ENCODE measurements at regions not wholly inside any gene's neighbourhood (a gene's known extent, or its start where the extent isn't known, plus 50 kb on each side); places are given as distances from the start of the nearest gene placed in this dataset.

DNA sequence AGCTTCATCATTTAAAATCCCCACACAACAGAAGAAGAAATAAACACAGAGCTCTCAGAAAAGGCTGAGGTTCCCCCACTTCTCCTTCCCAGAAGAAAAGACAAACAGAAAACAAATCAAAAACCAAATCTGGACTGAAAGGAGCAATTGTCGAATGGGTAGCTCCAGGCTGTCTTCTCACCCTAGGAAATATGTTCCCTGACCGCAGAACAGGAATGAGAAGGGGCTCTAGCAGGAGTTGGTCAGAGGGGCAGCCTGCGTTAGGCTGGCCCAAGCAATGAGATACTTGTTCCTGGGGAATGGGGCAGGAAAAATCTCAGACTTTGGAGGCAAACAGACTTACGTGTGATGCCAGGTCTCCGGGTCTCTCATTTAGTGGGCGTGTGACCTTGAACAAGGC lies 562.6 kb upstream of the CADM1 start:
- WGBS = 79% methylated on average over 5 of the region's 6 CpGs

DNA sequence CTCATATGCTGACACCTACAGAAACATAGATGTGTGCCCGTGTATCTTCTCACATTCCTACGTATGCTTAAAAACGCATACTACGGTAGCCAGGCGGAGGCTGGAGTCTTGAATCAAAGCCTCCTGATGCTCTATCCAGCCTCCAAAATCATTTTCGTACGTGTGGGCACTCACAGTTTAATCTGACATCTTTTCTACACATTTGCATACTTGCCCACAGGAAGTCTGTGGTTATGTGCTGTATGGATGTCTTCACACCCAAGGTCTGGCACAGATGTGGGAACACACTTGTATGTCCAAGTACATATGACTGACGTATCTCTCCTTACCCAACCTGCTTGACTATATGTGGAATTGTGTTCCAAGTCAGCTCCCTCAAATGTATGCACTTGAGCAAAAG lies 561.8 kb upstream of the CADM1 start:
- DNase-seq (ENCODE audit: low spot score in 2 of 2) = no peak
- TF ChIP-seq POLR2A (IDR thresholded peaks at IDR 0.05) (no peak), POLR2AphosphoS5 (IDR thresholded peaks at IDR 0.05) (no peak), EP300 (IDR thresholded peaks at IDR 0.05) (no peak)
- TF ChIP-seq, protein P1, sequence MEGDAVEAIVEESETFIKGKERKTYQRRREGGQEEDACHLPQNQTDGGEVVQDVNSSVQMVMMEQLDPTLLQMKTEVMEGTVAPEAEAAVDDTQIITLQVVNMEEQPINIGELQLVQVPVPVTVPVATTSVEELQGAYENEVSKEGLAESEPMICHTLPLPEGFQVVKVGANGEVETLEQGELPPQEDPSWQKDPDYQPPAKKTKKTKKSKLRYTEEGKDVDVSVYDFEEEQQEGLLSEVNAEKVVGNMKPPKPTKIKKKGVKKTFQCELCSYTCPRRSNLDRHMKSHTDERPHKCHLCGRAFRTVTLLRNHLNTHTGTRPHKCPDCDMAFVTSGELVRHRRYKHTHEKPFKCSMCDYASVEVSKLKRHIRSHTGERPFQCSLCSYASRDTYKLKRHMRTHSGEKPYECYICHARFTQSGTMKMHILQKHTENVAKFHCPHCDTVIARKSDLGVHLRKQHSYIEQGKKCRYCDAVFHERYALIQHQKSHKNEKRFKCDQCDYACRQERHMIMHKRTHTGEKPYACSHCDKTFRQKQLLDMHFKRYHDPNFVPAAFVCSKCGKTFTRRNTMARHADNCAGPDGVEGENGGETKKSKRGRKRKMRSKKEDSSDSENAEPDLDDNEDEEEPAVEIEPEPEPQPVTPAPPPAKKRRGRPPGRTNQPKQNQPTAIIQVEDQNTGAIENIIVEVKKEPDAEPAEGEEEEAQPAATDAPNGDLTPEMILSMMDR (IDR thresholded peaks at IDR 0.05) = no peak
- H3K27ac ChIP-seq = no peak overlapping the region
- H3K27me3 ChIP-seq = peaks cover 9% of the 10 kb centered on the region
- H3K4me3 ChIP-seq = no peak overlapping the region
- H3K9me3 ChIP-seq = no peaks in the 10 kb centered on the region
- no peaks in the 10 kb centered on the region for H3K4me1 ChIP-seq
- H3K36me3 ChIP-seq = no peaks in the 10 kb centered on the region
- WGBS = 67% methylated on average over 8 of the region's 8 CpGs

More for the DNA sequence above, 562.6 kb upstream of the CADM1 start:
- Histone ChIP-seq H3K9me3 (no peaks in the 10 kb centered on the region), H3K27me3 (peaks cover 9% of the 10 kb centered on the region), H3K36me3 (no peaks in the 10 kb centered on the region), H3K4me1 (no peaks in the 10 kb centered on the region), H3K27ac (no peak overlapping the region), H3K4me3 (no peak overlapping the region)
- no peak for TF ChIP-seq EP300 (IDR thresholded peaks at IDR 0.05)
- no peak for TF ChIP-seq POLR2A (IDR thresholded peaks at IDR 0.05)
- TF ChIP-seq, protein P1 (IDR thresholded peaks at IDR 0.05) = no peak
- TF ChIP-seq POLR2AphosphoS5 (IDR thresholded peaks at IDR 0.05) = no peak
- no peak for DNase-seq (ENCODE audit: low spot score in 2 of 2)

DNA sequence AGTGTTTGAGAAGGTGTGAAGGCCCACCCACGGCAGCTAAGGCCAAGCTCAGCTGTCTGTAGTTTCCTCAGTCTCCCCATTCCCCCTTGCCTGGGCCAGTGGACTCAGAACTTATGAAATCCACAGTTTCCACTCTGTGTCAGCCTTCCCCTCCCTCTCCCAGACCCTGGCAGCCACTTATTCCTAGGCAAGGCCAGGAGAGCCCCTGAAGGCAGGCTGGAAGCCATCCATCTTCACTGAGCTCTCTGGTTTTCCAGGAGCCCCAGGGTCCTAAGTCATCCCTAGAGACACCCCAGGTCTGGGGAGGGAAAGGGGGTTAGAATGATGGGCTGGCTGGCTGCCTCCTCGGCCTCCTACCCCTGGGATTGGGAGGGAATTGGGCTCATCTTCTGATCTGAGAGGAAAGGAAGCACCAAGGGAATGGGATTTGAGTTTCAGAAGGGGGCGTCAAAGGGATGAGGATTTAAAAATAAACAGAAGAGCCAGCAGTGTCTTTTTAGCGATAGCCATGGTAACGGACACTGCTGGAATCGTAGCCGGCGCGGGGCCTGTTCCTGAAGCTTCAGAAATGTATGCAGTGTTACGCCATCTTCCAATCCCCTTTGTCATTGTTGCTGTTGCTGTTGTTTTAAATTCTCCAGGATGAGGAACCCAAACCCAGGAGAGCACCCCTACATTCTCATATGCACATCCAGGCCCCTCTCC lies 561.1 kb upstream of the CADM1 start:
- Histone ChIP-seq H3K4me3 (no peak overlapping the region), H3K4me1 (no peaks in the 10 kb centered on the region), H3K36me3 (no peaks in the 10 kb centered on the region), H3K27me3 (peaks cover 3% of the 10 kb centered on the region), H3K27ac (no peak overlapping the region), H3K9me3 (no peaks in the 10 kb centered on the region)
- TF ChIP-seq POLR2AphosphoS5 (IDR thresholded peaks at IDR 0.05) (no peak), POLR2A (IDR thresholded peaks at IDR 0.05) (no peak), EP300 (IDR thresholded peaks at IDR 0.05) (no peak)
- TF ChIP-seq, protein P1 (IDR thresholded peaks at IDR 0.05) = no peak
- no peak for DNase-seq (ENCODE audit: low spot score in 2 of 2)
- 87% methylated on average over 9 of the region's 10 CpGs for WGBS

DNA sequence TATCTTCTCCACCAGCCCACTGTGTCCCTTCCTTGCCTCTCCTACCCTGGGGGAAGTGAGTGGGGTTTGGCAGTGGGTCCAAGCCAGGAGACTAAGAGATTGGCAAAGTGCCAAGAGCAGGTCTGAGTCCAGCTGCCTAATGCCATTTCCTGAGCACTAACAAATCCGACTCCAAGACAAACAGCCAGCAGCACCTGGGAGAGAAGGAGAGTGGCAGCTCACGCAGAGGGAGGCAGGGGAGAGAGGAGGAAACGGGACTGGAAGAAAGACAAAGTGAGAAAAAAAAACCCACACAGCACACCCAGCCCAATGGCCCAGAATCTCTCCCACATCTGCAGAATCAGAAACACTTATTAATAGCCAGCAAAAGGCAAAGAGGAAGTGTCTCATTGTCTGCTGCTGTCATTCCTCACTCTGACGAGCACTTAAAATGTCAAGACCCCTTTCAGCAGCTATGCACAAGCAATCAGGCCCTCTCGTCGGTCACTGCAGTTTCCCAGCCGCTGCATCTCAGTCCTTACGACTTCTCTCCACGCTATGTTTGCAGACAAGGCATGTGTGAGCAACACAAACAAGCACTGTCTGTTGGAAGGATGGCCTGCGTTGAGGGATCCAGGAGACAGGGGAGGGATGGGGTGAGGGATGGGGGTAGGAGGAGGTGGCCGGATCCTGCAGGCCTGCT lies 558.4 kb upstream of the CADM1 start:
- 42% methylated on average over 11 of the region's 11 CpGs for WGBS
- DNase-seq (ENCODE audit: low spot score in 2 of 2) = no peak
- no peak overlapping the region for H3K27ac ChIP-seq

DNA sequence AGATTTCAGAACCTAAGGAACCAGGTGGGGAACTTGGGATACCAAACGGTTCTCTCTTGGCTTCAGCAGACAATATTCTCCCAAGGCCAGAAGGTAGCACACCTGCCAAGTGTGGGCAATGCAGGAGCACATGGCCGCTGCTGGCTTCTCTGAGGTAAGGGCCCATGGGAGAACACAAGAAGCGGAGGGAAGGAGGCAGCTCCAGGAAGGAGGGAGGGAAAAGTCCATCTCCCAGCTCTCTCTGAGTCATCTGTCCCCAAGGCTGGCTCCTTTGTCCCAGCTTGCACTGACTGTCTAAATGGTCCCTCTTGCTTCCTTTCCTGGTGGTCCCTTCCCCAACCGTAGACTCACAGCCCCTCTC lies 557.9 kb upstream of the CADM1 start:
- DNase-seq (ENCODE audit: low spot score in 2 of 2) = no peak
- H3K4me1 ChIP-seq = no peaks in the 10 kb centered on the region
- no peak overlapping the region for H3K4me3 ChIP-seq
- TF ChIP-seq EP300 (IDR thresholded peaks at IDR 0.05) (no peak), POLR2A (IDR thresholded peaks at IDR 0.05) (no peak), POLR2AphosphoS5 (IDR thresholded peaks at IDR 0.05) (no peak)
- TF ChIP-seq, protein P1 (IDR thresholded peaks at IDR 0.05) = no peak
- no peaks in the 10 kb centered on the region for H3K9me3 ChIP-seq
- WGBS = 70% methylated on average over 4 of the region's 4 CpGs
- no peak overlapping the region for H3K27ac ChIP-seq
- H3K27me3 ChIP-seq = peaks cover 3% of the 10 kb centered on the region
- H3K36me3 ChIP-seq = no peaks in the 10 kb centered on the region

More for the DNA sequence above, 558.4 kb upstream of the CADM1 start:
- H3K27me3 ChIP-seq = peaks cover 3% of the 10 kb centered on the region
- H3K4me3 ChIP-seq = no peak overlapping the region
- H3K4me1 ChIP-seq = no peaks in the 10 kb centered on the region
- no peaks in the 10 kb centered on the region for H3K36me3 ChIP-seq
- TF ChIP-seq POLR2A (IDR thresholded peaks at IDR 0.05) (no peak), EP300 (IDR thresholded peaks at IDR 0.05) (no peak)
- H3K9me3 ChIP-seq = no peaks in the 10 kb centered on the region

Data from suprapubic skin (tissue), 4 donors.